ENCODE measurements at regions not wholly inside any gene's neighbourhood (a gene's known extent, or its start where the extent isn't known, plus 50 kb on each side); places are given as distances from the start of the nearest gene placed in this dataset.

DNA sequence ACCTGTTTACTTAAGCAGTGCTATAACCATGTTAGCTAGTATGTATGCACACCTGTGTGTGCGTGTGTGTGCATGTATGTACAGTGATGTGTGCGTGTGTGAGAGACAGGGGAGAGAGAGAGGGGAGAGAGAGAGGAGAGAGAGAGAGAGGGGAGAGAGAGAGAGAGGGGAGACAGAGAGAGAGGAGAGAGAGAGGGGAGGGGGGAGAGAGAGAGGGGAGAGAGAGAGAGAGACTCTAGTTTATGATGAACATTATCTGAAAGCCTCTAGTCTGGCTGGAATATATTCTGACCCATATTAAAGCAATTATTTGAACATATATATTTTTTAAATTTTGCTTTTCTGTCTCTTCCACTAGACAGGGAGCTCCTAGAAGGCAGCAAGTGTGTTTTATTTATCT is 117.5 kb upstream of the CPEB4 start:
- Histone ChIP-seq H3K4me3 (no peak overlapping the region), H4K20me1 (ENCODE audit: insufficient read depth, poor library complexity, severe bottlenecking) (no peaks in the 10 kb centered on the region), H3K9me3 (ENCODE audit: low read depth) (no peaks in the 10 kb centered on the region), H3K4me1 (ENCODE audit: insufficient read depth) (peaks cover 15% of the 10 kb centered on the region), H3K36me3 (replicated peaks; ENCODE audit: insufficient read depth, low read depth) (no peaks in the 10 kb centered on the region), H3K9me2 (replicated peaks; ENCODE audit: insufficient read depth) (no peaks in the 10 kb centered on the region), H3K27ac (peak overlapping the region; percentile 83), H3K27me3 (no peaks in the 10 kb centered on the region), H2AFZ (no peak overlapping the region), H3K79me2 (no peaks in the 10 kb centered on the region), H3K4me2 (no peak overlapping the region)
- 97% methylated on average over 2 of the region's 2 CpGs for WGBS (ENCODE audit: low lambda C conversion rate, missing lambda C conversion rate)
- TF ChIP-seq EZH2phosphoT487 (IDR thresholded peaks at IDR 0.05; ENCODE audit: low read depth, severe bottlenecking, unreplicated experiment) (no peak), EZH2 (IDR thresholded peaks at IDR 0.05; ENCODE audit: borderline replicate concordance) (no peak)
- TF ChIP-seq, protein P1, sequence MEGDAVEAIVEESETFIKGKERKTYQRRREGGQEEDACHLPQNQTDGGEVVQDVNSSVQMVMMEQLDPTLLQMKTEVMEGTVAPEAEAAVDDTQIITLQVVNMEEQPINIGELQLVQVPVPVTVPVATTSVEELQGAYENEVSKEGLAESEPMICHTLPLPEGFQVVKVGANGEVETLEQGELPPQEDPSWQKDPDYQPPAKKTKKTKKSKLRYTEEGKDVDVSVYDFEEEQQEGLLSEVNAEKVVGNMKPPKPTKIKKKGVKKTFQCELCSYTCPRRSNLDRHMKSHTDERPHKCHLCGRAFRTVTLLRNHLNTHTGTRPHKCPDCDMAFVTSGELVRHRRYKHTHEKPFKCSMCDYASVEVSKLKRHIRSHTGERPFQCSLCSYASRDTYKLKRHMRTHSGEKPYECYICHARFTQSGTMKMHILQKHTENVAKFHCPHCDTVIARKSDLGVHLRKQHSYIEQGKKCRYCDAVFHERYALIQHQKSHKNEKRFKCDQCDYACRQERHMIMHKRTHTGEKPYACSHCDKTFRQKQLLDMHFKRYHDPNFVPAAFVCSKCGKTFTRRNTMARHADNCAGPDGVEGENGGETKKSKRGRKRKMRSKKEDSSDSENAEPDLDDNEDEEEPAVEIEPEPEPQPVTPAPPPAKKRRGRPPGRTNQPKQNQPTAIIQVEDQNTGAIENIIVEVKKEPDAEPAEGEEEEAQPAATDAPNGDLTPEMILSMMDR (IDR thresholded peaks at IDR 0.05; ENCODE audit: poor library complexity) = no peak
- no peak for DNase-seq (ENCODE audit: low spot score)

DNA sequence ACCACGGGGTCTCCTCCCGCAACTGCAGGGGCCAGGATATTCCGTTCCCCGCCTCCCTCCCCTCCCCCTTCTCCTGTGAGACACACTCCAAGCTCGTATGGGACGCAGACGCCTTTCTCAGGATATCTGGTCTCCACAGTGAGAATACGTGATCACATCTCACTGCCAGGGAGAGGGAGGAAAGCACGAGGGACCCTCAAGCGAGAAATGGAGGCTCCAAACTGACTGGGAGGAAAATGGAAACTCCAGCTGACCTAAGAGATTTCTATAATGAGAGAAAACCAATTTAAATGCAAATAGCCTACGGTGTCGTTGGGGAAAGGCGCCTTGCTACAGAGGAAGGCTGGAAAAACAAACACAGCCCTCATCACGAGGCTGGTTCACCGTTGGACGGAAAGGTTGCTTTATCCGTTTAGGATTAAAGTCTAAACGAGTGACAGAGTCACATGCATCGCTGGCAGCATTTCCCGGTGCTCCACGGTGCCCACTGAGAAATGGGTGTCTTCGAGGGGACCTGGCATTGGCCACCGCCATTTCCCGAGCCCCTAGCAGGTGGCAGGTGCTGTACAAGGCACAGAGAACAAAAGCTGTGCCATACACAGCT is 116.9 kb upstream of the CPEB4 start:
- H3K4me1 ChIP-seq (ENCODE audit: insufficient read depth) = peaks cover 9% of the 10 kb centered on the region
- H2AFZ ChIP-seq = peak overlapping the region; percentile 33
- no peaks in the 10 kb centered on the region for H3K27me3 ChIP-seq
- DNase-seq (ENCODE audit: low spot score) = peak; percentile 57
- H4K20me1 ChIP-seq (ENCODE audit: insufficient read depth, poor library complexity, severe bottlenecking) = no peaks in the 10 kb centered on the region
- H3K36me3 ChIP-seq (replicated peaks; ENCODE audit: insufficient read depth, low read depth) = no peaks in the 10 kb centered on the region
- no peak overlapping the region for H3K4me3 ChIP-seq
- no peaks in the 10 kb centered on the region for H3K9me3 ChIP-seq (ENCODE audit: low read depth)
- TF ChIP-seq, protein P1 (IDR thresholded peaks at IDR 0.05; ENCODE audit: poor library complexity) = no peak
- no peak for TF ChIP-seq EZH2phosphoT487 (IDR thresholded peaks at IDR 0.05; ENCODE audit: low read depth, severe bottlenecking, unreplicated experiment)
- 47% methylated on average over 24 of the region's 24 CpGs for WGBS (ENCODE audit: low lambda C conversion rate, missing lambda C conversion rate)
- H3K27ac ChIP-seq = peak overlapping the region; percentile 83
- H3K79me2 ChIP-seq = no peaks in the 10 kb centered on the region
- H3K9me2 ChIP-seq (replicated peaks; ENCODE audit: insufficient read depth) = no peaks in the 10 kb centered on the region
- H3K4me2 ChIP-seq = peak overlapping the region; percentile 55

DNA sequence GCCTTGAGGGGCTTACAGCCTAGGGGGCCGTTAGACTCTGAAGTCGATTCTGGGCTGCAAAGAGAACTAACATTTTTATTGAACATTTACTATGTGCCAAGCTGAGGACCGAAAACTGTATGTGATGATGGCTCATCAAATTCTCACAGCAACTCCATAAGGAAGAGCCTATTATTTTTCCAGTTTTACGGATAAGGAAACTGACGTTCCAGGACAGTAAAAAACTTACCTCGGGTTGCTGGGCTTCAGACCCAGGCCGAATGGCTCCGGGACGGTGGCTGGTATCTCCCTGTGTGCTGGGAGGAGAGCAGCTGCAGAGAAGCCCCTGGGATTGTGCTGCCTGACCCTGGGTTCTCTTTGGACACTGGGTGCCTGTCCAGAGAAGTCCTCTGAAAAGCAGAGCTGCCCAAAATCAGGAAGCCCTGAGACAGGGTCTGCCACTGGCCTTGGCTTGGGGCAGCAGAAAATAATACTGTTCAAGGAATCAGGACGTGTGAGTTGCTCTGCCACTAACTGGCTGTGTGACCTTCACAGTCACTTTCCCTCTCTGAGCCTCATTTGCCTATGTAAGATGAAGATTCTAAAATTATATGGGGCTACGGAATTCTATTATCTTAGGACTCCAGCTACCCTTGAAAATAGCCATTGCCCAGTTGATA is 116.3 kb upstream of the CPEB4 start:
- Histone ChIP-seq H2AFZ (no peak overlapping the region), H4K20me1 (ENCODE audit: insufficient read depth, poor library complexity, severe bottlenecking) (no peaks in the 10 kb centered on the region), H3K9me3 (ENCODE audit: low read depth) (no peaks in the 10 kb centered on the region), H3K4me3 (no peak overlapping the region), H3K36me3 (replicated peaks; ENCODE audit: insufficient read depth, low read depth) (no peaks in the 10 kb centered on the region), H3K27ac (peak overlapping the region; percentile 83), H3K4me2 (no peak overlapping the region), H3K4me1 (ENCODE audit: insufficient read depth) (peaks cover 7% of the 10 kb centered on the region), H3K79me2 (no peaks in the 10 kb centered on the region), H3K9me2 (replicated peaks; ENCODE audit: insufficient read depth) (no peaks in the 10 kb centered on the region), H3K27me3 (no peaks in the 10 kb centered on the region)
- 88% methylated on average over 11 of the region's 11 CpGs for WGBS (ENCODE audit: low lambda C conversion rate, missing lambda C conversion rate)
- DNase-seq (ENCODE audit: low spot score) = no peak
- TF ChIP-seq, protein P1 (IDR thresholded peaks at IDR 0.05; ENCODE audit: poor library complexity) = no peak
- no peak for TF ChIP-seq EZH2phosphoT487 (IDR thresholded peaks at IDR 0.05; ENCODE audit: low read depth, severe bottlenecking, unreplicated experiment)
- no peak for TF ChIP-seq EZH2 (IDR thresholded peaks at IDR 0.05; ENCODE audit: borderline replicate concordance)

Measured in hepatocyte (in vitro differentiated cells).